Hepatocyte (in vitro differentiated cells): ENCODE measurements at regions not wholly inside any gene's neighbourhood (a gene's known extent, or its start where the extent isn't known, plus 50 kb on each side); places are given as distances from the start of the nearest gene placed in this dataset.

Experiments
- DNase-seq: peaks from one replicate; pipeline ENCODE4 v3.0.0-alpha.2; 2016; ENCODE audit warnings: low spot score
- H2AFZ ChIP-seq: fragments of 200-600 bp; sonication (generic); 2 replicates; pipeline ENCODE4 v1.6.0; 2016; ENCODE audit warnings: antibody characterized with exemption, mild to moderate bottlenecking
- H3K27ac ChIP-seq: fragments of 200-600 bp; sonication (generic); 2 replicates; pipeline ENCODE4 v1.5.1; 2016; ENCODE audit warnings: mild to moderate bottlenecking
- H3K27me3 ChIP-seq: fragments of 200-600 bp; sonication (generic); 2 replicates; pipeline ENCODE4 v1.6.1; 2016
- H3K36me3 ChIP-seq: fragments of 200-600 bp; sonication (generic); replicated peaks from 2 replicates; pipeline ENCODE4 v1.5.1; 2016; ENCODE audit warnings: low read depth; ENCODE audit not compliant: insufficient read depth
- H3K4me1 ChIP-seq: fragments of 200-600 bp; sonication (generic); 2 replicates; pipeline ENCODE4 v1.5.1; 2016; ENCODE audit warnings: mild to moderate bottlenecking, moderate library complexity; ENCODE audit not compliant: insufficient read depth
- H3K4me2 ChIP-seq: fragments of 200-600 bp; sonication (generic); 2 replicates; pipeline ENCODE4 v1.6.0; 2016
- H3K4me3 ChIP-seq: fragments of 200-600 bp; sonication (generic); 2 replicates; pipeline ENCODE4 v1.5.1; 2016; ENCODE audit warnings: mild to moderate bottlenecking
- H3K79me2 ChIP-seq: fragments of 200-600 bp; sonication (generic); 2 replicates; pipeline ENCODE4 v1.6.0; 2017; ENCODE audit warnings: mild to moderate bottlenecking
- H3K9me2 ChIP-seq: fragments of 200-600 bp; sonication (generic); replicated peaks from 2 replicates; pipeline ENCODE4 v1.6.0; 2017; ENCODE audit warnings: mild to moderate bottlenecking; ENCODE audit not compliant: insufficient read depth
- H3K9me3 ChIP-seq: fragments of 200-600 bp; sonication (generic); 2 replicates; pipeline ENCODE4 v1.5.1; 2016; ENCODE audit warnings: low read depth, mild to moderate bottlenecking
- H4K20me1 ChIP-seq: fragments of 200-600 bp; sonication (generic); 2 replicates; pipeline ENCODE4 v1.6.0; 2016; ENCODE audit warnings: mild to moderate bottlenecking; ENCODE audit not compliant: insufficient read depth, poor library complexity, severe bottlenecking
- CTCF ChIP-seq: fragments of 200-600 bp; sonication (generic); IDR thresholded peaks from 2 replicates; pipeline ENCODE4 v1.5.1; 2016; ENCODE audit warnings: antibody characterized with exemption, mild to moderate bottlenecking; ENCODE audit not compliant: poor library complexity
- EZH2 ChIP-seq: fragments of 200-600 bp; sonication (generic); IDR thresholded peaks from 2 replicates; pipeline ENCODE4 v1.6.1; 2016; ENCODE audit warnings: antibody characterized with exemption, mild to moderate bottlenecking, borderline replicate concordance
- EZH2phosphoT487 ChIP-seq: fragments of 200-600 bp; sonication (generic); IDR thresholded peaks from one replicate; pipeline ENCODE4 v1.6.1; 2018; ENCODE audit warnings: antibody characterized with exemption, mild to moderate bottlenecking, low read depth, moderate library complexity; ENCODE audit not compliant: unreplicated experiment, severe bottlenecking
- WGBS: methylation state at CpG from one replicate; pipeline ENCODE4 v1.1.6; 2016; ENCODE audit warnings: low lambda C conversion rate; ENCODE audit errors: missing lambda C conversion rate; 5-methylcytosine and 5-hydroxymethylcytosine counted together

- Histone ChIP-seq H3K27me3 (no peaks in the 10 kb centered on the region), H3K27ac (no peak overlapping the region), H4K20me1 (no peaks in the 10 kb centered on the region), H3K36me3 (no peaks in the 10 kb centered on the region), H3K79me2 (no peaks in the 10 kb centered on the region), H3K4me3 (no peak overlapping the region), H3K4me1 (no peaks in the 10 kb centered on the region), H3K9me3 (no peaks in the 10 kb centered on the region), H3K9me2 (no peaks in the 10 kb centered on the region), H2AFZ (no peak overlapping the region), H3K4me2 (no peak overlapping the region)
- WGBS = 79% methylated on average over 1 of the region's 1 CpG
- DNase-seq = no peak
- TF ChIP-seq EZH2phosphoT487 (no peak), EZH2 (no peak), CTCF (no peak)
Measured at GRCh38 chr11:107123022-107123421, 104.7 kb upstream of the GUCY1A2 start.

- Histone ChIP-seq H3K9me3 (no peaks in the 10 kb centered on the region), H3K4me3 (no peak overlapping the region), H3K79me2 (no peaks in the 10 kb centered on the region), H3K4me2 (no peak overlapping the region), H4K20me1 (no peaks in the 10 kb centered on the region), H2AFZ (no peak overlapping the region), H3K36me3 (no peaks in the 10 kb centered on the region), H3K4me1 (no peaks in the 10 kb centered on the region), H3K9me2 (no peaks in the 10 kb centered on the region), H3K27ac (no peak overlapping the region), H3K27me3 (no peaks in the 10 kb centered on the region)
- TF ChIP-seq CTCF (no peak), EZH2 (no peak), EZH2phosphoT487 (no peak)
- DNase-seq = no peak
Measured at GRCh38 chr11:107118025-107118720, 99.9 kb upstream of the GUCY1A2 start.

GRCh38 chr11:107116358-107116757 lies 98.1 kb upstream of the GUCY1A2 start:
- TF ChIP-seq CTCF (no peak), EZH2 (no peak), EZH2phosphoT487 (no peak)
- Histone ChIP-seq H4K20me1 (no peaks in the 10 kb centered on the region), H3K27ac (no peak overlapping the region), H3K27me3 (no peaks in the 10 kb centered on the region), H3K36me3 (no peaks in the 10 kb centered on the region), H3K4me2 (no peak overlapping the region), H2AFZ (no peak overlapping the region), H3K9me3 (no peaks in the 10 kb centered on the region), H3K4me3 (no peak overlapping the region), H3K9me2 (no peaks in the 10 kb centered on the region), H3K79me2 (no peaks in the 10 kb centered on the region), H3K4me1 (no peaks in the 10 kb centered on the region)
- DNase-seq = no peak
- WGBS = 60% methylated on average over 2 of the region's 2 CpGs
